ENCODE measurements at regions not wholly inside any gene's neighbourhood (a gene's known extent, or its start where the extent isn't known, plus 50 kb on each side); places are given as distances from the start of the nearest gene placed in this dataset.

GRCh38 chr1:203954293-203954692, 92.9 kb downstream of the SNRPE start:
- Histone ChIP-seq H3K27me3 (no peaks in the 10 kb centered on the region), H3K9me3 (no peaks in the 10 kb centered on the region), H3K36me3 (no peaks in the 10 kb centered on the region), H3K4me3 (replicated peaks in 1 of 3) (no peak overlapping the region), H3K4me1 (no peaks in the 10 kb centered on the region), H3K27ac (no peak overlapping the region)
- TF ChIP-seq POLR2A (IDR thresholded peaks at IDR 0.05) (no peak), CTCF (IDR thresholded peaks at IDR 0.05) (no peak)
- no peak for DNase-seq
- intact Hi-C loops (cut with DNase I), result no loop called here
- WGBS, 2 donors, result 80 to 88% methylated on average over 5 of the region's 5 CpGs

DNA sequence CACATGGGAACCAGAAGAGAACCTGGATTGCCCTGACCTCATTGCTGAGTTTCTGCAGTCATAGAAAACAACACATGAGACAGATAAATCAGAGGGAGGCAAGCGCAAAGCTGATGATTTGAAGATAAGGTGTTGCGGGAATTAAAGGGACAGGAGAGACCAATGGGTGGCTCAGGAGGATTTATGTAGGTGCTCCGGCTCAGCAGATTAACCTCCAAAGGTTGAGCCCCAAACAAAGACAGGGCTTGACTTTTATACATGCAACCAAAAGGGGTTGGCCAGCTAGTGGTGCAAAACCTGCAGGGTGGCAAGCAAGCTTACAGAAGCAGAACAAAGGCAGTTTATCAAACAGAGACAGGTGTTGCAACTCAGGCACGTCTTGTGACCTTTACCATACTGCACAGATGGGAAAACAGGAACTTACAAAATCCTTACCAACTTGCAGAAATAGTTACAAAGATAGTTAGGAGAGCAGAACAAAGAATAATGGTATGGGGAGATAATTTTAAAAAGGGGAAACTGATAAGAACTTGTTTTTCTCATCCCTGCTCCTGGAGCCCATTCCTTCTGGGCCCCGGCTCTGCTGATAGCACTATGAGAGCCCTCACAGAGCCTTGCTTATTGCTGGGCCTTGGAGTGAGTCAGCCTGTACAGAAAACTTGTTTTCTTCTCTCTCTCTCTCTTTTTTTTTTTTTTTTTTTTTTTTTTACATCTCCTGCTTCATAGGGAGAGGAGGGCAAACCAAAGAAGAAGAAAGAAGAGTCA, 93.6 kb downstream of the SNRPE start:
- Histone ChIP-seq H3K27ac (no peak overlapping the region), H3K4me1 (no peaks in the 10 kb centered on the region), H3K4me3 (replicated peaks in 1 of 3) (no peak overlapping the region), H3K9me3 (no peaks in the 10 kb centered on the region), H3K36me3 (no peaks in the 10 kb centered on the region), H3K27me3 (no peaks in the 10 kb centered on the region)
- 84 to 87% methylated on average over 5 of the region's 5 CpGs for WGBS, 2 donors
- TF ChIP-seq CTCF (IDR thresholded peaks at IDR 0.05) (no peak), POLR2A (IDR thresholded peaks at IDR 0.05) (no peak)
- no peak for DNase-seq
- intact Hi-C loops (cut with DNase I), result no loop called here

DNA sequence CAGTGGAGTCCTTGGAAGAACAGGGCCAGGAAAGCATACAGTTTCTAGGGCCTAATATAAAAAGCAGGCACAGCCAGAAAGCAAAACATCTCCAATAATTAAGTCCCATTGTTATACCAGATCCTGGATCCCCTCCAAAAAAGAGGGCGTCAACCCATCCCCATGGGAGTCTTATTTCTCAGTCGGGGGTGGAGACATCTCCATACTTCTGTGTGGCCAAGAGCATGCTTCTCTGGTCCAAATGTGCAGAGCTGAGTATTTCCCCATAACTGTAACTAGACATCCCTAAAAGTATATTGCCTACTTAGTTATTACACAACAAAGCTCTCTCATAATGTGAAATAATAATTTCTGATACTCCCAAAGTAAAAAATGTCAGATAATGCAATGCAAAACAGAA, 104.2 kb upstream of the SOX13 start:
- Histone ChIP-seq H3K27ac (no peak overlapping the region), H3K27me3 (no peaks in the 10 kb centered on the region), H3K36me3 (no peaks in the 10 kb centered on the region), H3K4me1 (no peaks in the 10 kb centered on the region), H3K4me3 (replicated peaks in 1 of 3) (no peak overlapping the region), H3K9me3 (no peaks in the 10 kb centered on the region)
- intact Hi-C loops (cut with DNase I), result no loop called here
- 43 to 75% methylated on average over 2 of the region's 2 CpGs for WGBS, 2 donors
- no peak for TF ChIP-seq POLR2A (IDR thresholded peaks at IDR 0.05)
- TF ChIP-seq CTCF (IDR thresholded peaks at IDR 0.05), result no peak
- DNase-seq, result no peak

GRCh38 chr1:203969846-203970245, 103.1 kb upstream of the SOX13 start:
- DNase-seq, result no peak
- no peaks in the 10 kb centered on the region for H3K4me1 ChIP-seq
- intact Hi-C loops (cut with DNase I), result no loop called here
- no peak for TF ChIP-seq POLR2A (IDR thresholded peaks at IDR 0.05)
- no peaks in the 10 kb centered on the region for H3K9me3 ChIP-seq
- H3K27ac ChIP-seq, result no peak overlapping the region
- no peaks in the 10 kb centered on the region for H3K36me3 ChIP-seq
- 73 to 82% methylated on average over 3 of the region's 3 CpGs for WGBS, 2 donors
- no peak overlapping the region for H3K4me3 ChIP-seq (replicated peaks in 1 of 3)
- no peaks in the 10 kb centered on the region for H3K27me3 ChIP-seq

DNA sequence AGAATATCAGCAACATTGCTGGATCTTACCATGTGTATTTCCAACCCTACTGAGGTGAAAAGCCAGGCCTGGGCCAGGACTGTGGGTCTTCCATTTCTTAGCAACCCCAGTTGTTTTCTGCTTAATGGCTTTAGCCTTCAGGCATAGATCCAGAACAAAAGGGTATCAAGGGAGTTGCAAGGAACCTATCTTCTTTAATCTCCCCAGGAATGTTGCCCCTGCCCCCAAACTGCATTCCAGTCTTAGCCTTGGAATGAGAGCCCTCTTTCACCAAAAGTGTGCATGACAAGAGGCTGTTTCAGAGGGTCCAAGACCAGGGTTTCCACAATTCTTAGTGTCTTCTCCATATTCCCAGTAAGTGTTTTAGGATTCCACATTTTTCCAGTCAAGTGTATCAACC, 87.9 kb upstream of the SOX13 start:
- intact Hi-C loops (cut with DNase I), result no loop called here
- no peak overlapping the region for H3K27ac ChIP-seq
- no peaks in the 10 kb centered on the region for H3K9me3 ChIP-seq
- H3K27me3 ChIP-seq, result no peaks in the 10 kb centered on the region
- TF ChIP-seq CTCF (IDR thresholded peaks at IDR 0.05) (no peak), POLR2A (IDR thresholded peaks at IDR 0.05) (no peak)
- H3K4me3 ChIP-seq (replicated peaks in 1 of 3), result no peak overlapping the region
- no peaks in the 10 kb centered on the region for H3K36me3 ChIP-seq
- peaks cover 19 to 26% of the 10 kb centered on the region in 2 donors for H3K4me1 ChIP-seq
- DNase-seq, result no peak

Measured in thyroid gland (tissue), 4 donors.